H1 (cell line): ENCODE measurements at regions not wholly inside any gene's neighbourhood (a gene's known extent, or its start where the extent isn't known, plus 50 kb on each side); places are given as distances from the start of the nearest gene placed in this dataset.

ENCODE experiments used
- CTCF ChIA-PET: fragments of 300-600 bp; sonication (Branson Sonifier 250); formaldehyde crosslinking; loops from one replicate; lab custom pipeline; 2021; ENCODE audit not compliant: partially characterized antibody; lab: Charles Lee
- POLR2A ChIA-PET: fragments of 300-600 bp; sonication (Branson Sonifier 250); formaldehyde crosslinking; loops from one replicate; lab custom pipeline; 2021; ENCODE audit warnings: inconsistent platforms; ENCODE audit not compliant: partially characterized antibody; lab: Charles Lee
- DNase-seq, 2 experiments: peaks; one replicate each; pipeline versions ENCODE4 v3.0.0 to v3.0.0-alpha.2; 2010 to 2022; ENCODE audit warnings: low spot score in 2 of 2, low read depth in 1 of 2, mixed read lengths in 1 of 2
- FAIRE-seq: peaks from 2 replicates; lab custom pipeline; 2011; peaks lifted over from hg19 to GRCh38; lab: Jason Lieb, UNC
- H2AFZ ChIP-seq: 2 replicates; pipeline ENCODE4 v1.8.1; 2012; ENCODE audit warnings: low read length, inconsistent platforms
- H2AK5ac ChIP-seq: 2 replicates; pipeline ENCODE4 v1.6.1; 2013; ENCODE audit warnings: low read depth, low read length
- H2BK120ac ChIP-seq: replicated peaks from 2 replicates; pipeline ENCODE3; 2013; ENCODE audit warnings: low read depth, low read length, inconsistent platforms
- H2BK12ac ChIP-seq: 2 replicates; pipeline ENCODE4 v1.6.1; 2013; ENCODE audit warnings: low read depth, low read length
- H2BK15ac ChIP-seq: 2 replicates; pipeline ENCODE4 v1.6.1; 2013; ENCODE audit warnings: low read length
- H2BK20ac ChIP-seq: 2 replicates; pipeline ENCODE4 v1.6.1; 2013; ENCODE audit warnings: low read length
- H2BK5ac ChIP-seq: 2 replicates; pipeline ENCODE4 v1.6.1; 2013; ENCODE audit warnings: low read depth, low read length
- H3K14ac ChIP-seq: 2 replicates; pipeline ENCODE4 v1.6.1; 2013; ENCODE audit warnings: inconsistent platforms; ENCODE audit not compliant: insufficient read length
- H3K18ac ChIP-seq: 2 replicates; pipeline ENCODE4 v1.6.1; 2013; ENCODE audit warnings: low read length; ENCODE audit errors: extremely low read depth
- H3K23ac ChIP-seq: 2 replicates; pipeline ENCODE4 v1.6.1; 2013; ENCODE audit warnings: inconsistent platforms; ENCODE audit not compliant: insufficient read length
- H3K23me2 ChIP-seq: 2 replicates; pipeline ENCODE4 v1.6.1; 2013; ENCODE audit warnings: low read depth, low read length
- H3K27ac ChIP-seq: 2 replicates; pipeline ENCODE4 v1.6.1; 2011; ENCODE audit warnings: low read depth, low read length, inconsistent platforms
- H3K27me3 ChIP-seq, 4 experiments: replicated peaks in 1 of 4; 1 replicate in 1 of 4; 2 replicates in 3 of 4; pipeline versions ENCODE4 v1.6.1 to v1.8.1; 2011 to 2013; ENCODE audit warnings: low read length in 3 of 4, mild to moderate bottlenecking in 3 of 4, inconsistent platforms in 2 of 4, mixed read lengths in 2 of 4, moderate library complexity in 1 of 4; ENCODE audit not compliant: control insufficient read depth in 3 of 4, insufficient read depth in 3 of 4; ENCODE audit errors: extremely low read depth in 1 of 4
- H3K36me3 ChIP-seq, 4 experiments: 2 replicates each; pipeline versions ENCODE4 v1.6.1 to v1.8.1; 2011 to 2013; ENCODE audit warnings: mild to moderate bottlenecking in 4 of 4, low read length in 3 of 4, moderate library complexity in 2 of 4, control low read depth in 1 of 4, inconsistent platforms in 1 of 4; ENCODE audit not compliant: insufficient read depth in 4 of 4, control insufficient read depth in 2 of 4
- H3K4ac ChIP-seq: replicated peaks from 2 replicates; pipeline ENCODE3; 2013; ENCODE audit warnings: low read length, low read depth, mixed read lengths, inconsistent platforms; ENCODE audit not compliant: insufficient read length
- H3K4me1 ChIP-seq, 4 experiments: replicated peaks in 1 of 4; 1 replicate in 1 of 4; 2 replicates in 3 of 4; pipeline versions ENCODE4 v1.6.1 to v1.8.1; 2011 to 2013; ENCODE audit warnings: low read length in 3 of 4, inconsistent platforms in 2 of 4, mixed read lengths in 1 of 4; ENCODE audit not compliant: insufficient read depth in 4 of 4, control insufficient read depth in 3 of 4
- H3K4me2 ChIP-seq, 2 experiments: 2 replicates each; pipeline versions ENCODE4 v1.6.1 to v1.8.1; 2011 to 2013; ENCODE audit warnings: low read depth in 2 of 2, low read length in 2 of 2, control low read depth in 1 of 2, inconsistent platforms in 1 of 2, mild to moderate bottlenecking in 1 of 2; ENCODE audit not compliant: insufficient read depth in 1 of 2
- H3K4me3 ChIP-seq, 4 experiments: fragments of 200-600, 300-600 bp in 1 of 4; sonication (generic), shearing (Covaris generic), sonication (Bioruptor Twin) in 1 of 4; 2 replicates each; pipeline versions ENCODE4 v1.5.1 to v1.8.1; 2011 to 2016; ENCODE audit warnings: low read length in 4 of 4, low read depth in 3 of 4, control low read depth in 2 of 4, inconsistent platforms in 2 of 4, mild to moderate bottlenecking in 2 of 4, mixed read lengths in 1 of 4, moderate library complexity in 1 of 4; ENCODE audit not compliant: insufficient read depth in 2 of 4; ENCODE audit errors: extremely low read depth in 1 of 4
- H3K56ac ChIP-seq: replicated peaks from 2 replicates; pipeline ENCODE3; 2013; ENCODE audit warnings: low read depth, mild to moderate bottlenecking, mixed read lengths, low read length, inconsistent platforms; ENCODE audit not compliant: insufficient read length
- H3K79me1 ChIP-seq: 2 replicates; pipeline ENCODE4 v1.6.1; 2013; ENCODE audit warnings: low read depth, low read length, control low read depth
- H3K79me2 ChIP-seq, 2 experiments: 2 replicates each; pipeline versions ENCODE4 v1.6.1 to v1.8.1; 2012 to 2013; ENCODE audit warnings: low read length in 2 of 2, mild to moderate bottlenecking in 2 of 2, inconsistent platforms in 1 of 2; ENCODE audit not compliant: insufficient read depth in 2 of 2, control insufficient read depth in 1 of 2
- H3K9ac ChIP-seq, 4 experiments: replicated peaks in 1 of 4; 1 replicate in 1 of 4; 2 replicates in 3 of 4; pipeline versions ENCODE4 v1.6.1 to v1.8.1; 2011 to 2013; ENCODE audit warnings: low read depth in 3 of 4, low read length in 3 of 4, control low read depth in 2 of 4, mild to moderate bottlenecking in 2 of 4, moderate library complexity in 2 of 4, inconsistent platforms in 1 of 4; ENCODE audit errors: extremely low read depth in 1 of 4
- H3K9me3 ChIP-seq, 2 experiments: 2 replicates each; pipeline versions ENCODE4 v1.6.1 to v1.8.1; 2012 to 2013; ENCODE audit warnings: mild to moderate bottlenecking in 2 of 2, moderate library complexity in 2 of 2, control low read depth in 1 of 2, inconsistent platforms in 1 of 2, low read depth in 1 of 2, low read length in 1 of 2, mixed read lengths in 1 of 2; ENCODE audit not compliant: insufficient read depth in 2 of 2
- H4K20me1 ChIP-seq, 2 experiments: replicated peaks in 1 of 2; 2 replicates each; pipeline versions ENCODE3 to v1.8.1; 2011 to 2013; ENCODE audit warnings: inconsistent platforms in 2 of 2, low read length in 2 of 2, mild to moderate bottlenecking in 1 of 2; ENCODE audit not compliant: insufficient read depth in 2 of 2, control insufficient read depth in 1 of 2
- H4K5ac ChIP-seq: 2 replicates; pipeline ENCODE4 v1.6.1; 2013; ENCODE audit warnings: low read length, low read depth, mixed read lengths, inconsistent platforms; ENCODE audit not compliant: insufficient read length
- H4K8ac ChIP-seq: 2 replicates; pipeline ENCODE4 v1.8.0; 2013; ENCODE audit warnings: mild to moderate bottlenecking, moderate library complexity, low read length, inconsistent platforms; ENCODE audit not compliant: insufficient read depth; ENCODE audit errors: extremely low read depth
- H4K91ac ChIP-seq: replicated peaks from 2 replicates; pipeline ENCODE3; 2013; ENCODE audit warnings: low read length, mixed read lengths, inconsistent platforms; ENCODE audit not compliant: insufficient read length
- CBX5 ChIP-seq: fragments of 300-800, 300-1000 bp; sonication (generic); IDR thresholded peaks from 2 replicates; pipeline ENCODE4 v1.7.1; 2016; ENCODE audit warnings: antibody characterized with exemption, low read length, low read depth
- WGBS, 2 experiments: shearing (Covaris generic) in 1 of 2; methylation state at CpG; one replicate each; pipeline versions ENCODE4 v1.1.6 to v1.1.7; 2013 to 2015; ENCODE audit warnings: low lambda C conversion rate in 2 of 2, mixed read lengths in 2 of 2, inconsistent platforms in 1 of 2, low coverage in 1 of 2, missing lambda C conversion rate in 1 of 2; ENCODE audit not compliant: insufficient replicate concordance in 2 of 2, insufficient coverage in 1 of 2, insufficient read length in 1 of 2; ENCODE audit errors: extremely low coverage in 1 of 2, missing lambda C conversion rate in 1 of 2; 5-methylcytosine and 5-hydroxymethylcytosine counted together

- Histone ChIP-seq H3K27me3 (no peaks in the 10 kb centered on the region), H4K5ac (no peak overlapping the region), H3K4me3 (no peak overlapping the region), H3K14ac (no peak overlapping the region), H3K4me2 (no peak overlapping the region), H4K91ac (no peak overlapping the region), H3K9ac (no peak overlapping the region), H3K79me1 (no peaks in the 10 kb centered on the region), H3K4me1 (no peaks in the 10 kb centered on the region), H3K23me2 (no peaks in the 10 kb centered on the region), H3K56ac (no peak overlapping the region), H2AK5ac (no peak overlapping the region), H2BK12ac (no peak overlapping the region), H3K36me3 (no peaks in the 10 kb centered on the region), H2AFZ (no peak overlapping the region), H4K8ac (no peak overlapping the region), H3K18ac (no peak overlapping the region), H3K79me2 (no peaks in the 10 kb centered on the region), H3K9me3 (no peaks in the 10 kb centered on the region; a peak in 1 of 4 replicates), H3K23ac (no peak overlapping the region), H3K4ac (no peak overlapping the region), H2BK15ac (no peak overlapping the region), H2BK5ac (no peak overlapping the region), H4K20me1 (no peaks in the 10 kb centered on the region), H2BK20ac (no peak overlapping the region), H2BK120ac (no peak overlapping the region), H3K27ac (no peak overlapping the region)
- FAIRE-seq (no peak), DNase-seq (no peak)
- 85% methylated on average over 1 of the region's 1 CpG; no CpG with 5 or more reads in 1 of the 2 experiments for WGBS, 2 experiments
- no peak for TF ChIP-seq CBX5
- ChIA-PET POLR2A (no interaction called here), CTCF (interaction anchor here (0.7 to 1.6 kb wide), 2 partner anchors 82 to 180 kb away, joined by 3 to 4 read pairs; no protein-coding TSS in a partner anchor)
These were observed 676.9 kb downstream of the ADCYAP1 start for GRCh38 chr18:1581581-1581980.
